ENCODE measurements at regions not wholly inside any gene's neighbourhood (a gene's known extent, or its start where the extent isn't known, plus 50 kb on each side); places are given as distances from the start of the nearest gene placed in this dataset.

DNA sequence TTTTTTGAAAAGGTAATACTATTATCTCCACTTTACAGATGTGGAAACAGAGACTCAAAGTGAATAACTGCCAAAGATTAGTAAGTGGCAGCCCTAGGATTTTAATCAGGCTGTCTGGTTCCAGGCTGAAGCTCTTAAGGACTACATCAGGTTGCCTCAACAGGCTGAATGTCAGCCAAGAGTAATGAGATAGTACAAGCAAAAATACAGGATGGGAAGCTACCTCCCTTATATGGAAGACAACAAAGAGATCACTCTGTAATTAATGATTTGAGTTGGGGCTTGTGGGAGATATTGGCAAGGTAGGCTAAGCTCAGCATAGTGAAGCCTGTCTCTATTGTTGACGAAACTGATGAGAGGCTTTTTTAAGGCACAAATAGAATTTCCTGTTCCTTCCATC, 323.1 kb downstream of the KCNJ3 start:
- TF ChIP-seq, protein P1, sequence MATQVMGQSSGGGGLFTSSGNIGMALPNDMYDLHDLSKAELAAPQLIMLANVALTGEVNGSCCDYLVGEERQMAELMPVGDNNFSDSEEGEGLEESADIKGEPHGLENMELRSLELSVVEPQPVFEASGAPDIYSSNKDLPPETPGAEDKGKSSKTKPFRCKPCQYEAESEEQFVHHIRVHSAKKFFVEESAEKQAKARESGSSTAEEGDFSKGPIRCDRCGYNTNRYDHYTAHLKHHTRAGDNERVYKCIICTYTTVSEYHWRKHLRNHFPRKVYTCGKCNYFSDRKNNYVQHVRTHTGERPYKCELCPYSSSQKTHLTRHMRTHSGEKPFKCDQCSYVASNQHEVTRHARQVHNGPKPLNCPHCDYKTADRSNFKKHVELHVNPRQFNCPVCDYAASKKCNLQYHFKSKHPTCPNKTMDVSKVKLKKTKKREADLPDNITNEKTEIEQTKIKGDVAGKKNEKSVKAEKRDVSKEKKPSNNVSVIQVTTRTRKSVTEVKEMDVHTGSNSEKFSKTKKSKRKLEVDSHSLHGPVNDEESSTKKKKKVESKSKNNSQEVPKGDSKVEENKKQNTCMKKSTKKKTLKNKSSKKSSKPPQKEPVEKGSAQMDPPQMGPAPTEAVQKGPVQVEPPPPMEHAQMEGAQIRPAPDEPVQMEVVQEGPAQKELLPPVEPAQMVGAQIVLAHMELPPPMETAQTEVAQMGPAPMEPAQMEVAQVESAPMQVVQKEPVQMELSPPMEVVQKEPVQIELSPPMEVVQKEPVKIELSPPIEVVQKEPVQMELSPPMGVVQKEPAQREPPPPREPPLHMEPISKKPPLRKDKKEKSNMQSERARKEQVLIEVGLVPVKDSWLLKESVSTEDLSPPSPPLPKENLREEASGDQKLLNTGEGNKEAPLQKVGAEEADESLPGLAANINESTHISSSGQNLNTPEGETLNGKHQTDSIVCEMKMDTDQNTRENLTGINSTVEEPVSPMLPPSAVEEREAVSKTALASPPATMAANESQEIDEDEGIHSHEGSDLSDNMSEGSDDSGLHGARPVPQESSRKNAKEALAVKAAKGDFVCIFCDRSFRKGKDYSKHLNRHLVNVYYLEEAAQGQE (IDR thresholded peaks at IDR 0.05; ENCODE audit: unreplicated experiment), result no peak
- no peak for TF ChIP-seq POLR2AphosphoS5 (IDR thresholded peaks at IDR 0.05; ENCODE audit: low read depth)
- TF ChIP-seq EZH2 (IDR thresholded peaks at IDR 0.05; ENCODE audit: low read depth, unreplicated experiment), result no peak

Data from GM23338 (cell line).